Brain microvascular endothelial cell (primary cell): ENCODE measurements at regions not wholly inside any gene's neighbourhood (a gene's known extent, or its start where the extent isn't known, plus 50 kb on each side); places are given as distances from the start of the nearest gene placed in this dataset.
"Not testable (repeated sequence)": the region's sequence is repeated elsewhere in the genome, so short reads cannot be mapped to it uniquely, and the experiment has no call there.

Experiments
- DNase-seq: peaks from one replicate; pipeline ENCODE4 v3.0.0-alpha.2; 2020
- H3K27ac ChIP-seq: fragments of 250-450 bp; sonication (Bioruptor Pico); 2 replicates; pipeline ENCODE4 v1.5.1; 2020; ENCODE audit warnings: mild to moderate bottlenecking, moderate library complexity
- H3K27me3 ChIP-seq: fragments of 250-450 bp; sonication (Bioruptor Pico); replicated peaks from 2 replicates; pipeline ENCODE4 v1.5.1; 2020; ENCODE audit warnings: mild to moderate bottlenecking
- H3K36me3 ChIP-seq: fragments of 250-450 bp; sonication (Bioruptor Pico); replicated peaks from 2 replicates; pipeline ENCODE4 v1.5.1; 2020; ENCODE audit warnings: mild to moderate bottlenecking
- H3K4me3 ChIP-seq: 2 replicates; pipeline ENCODE4 v1.5.1; 2011; ENCODE audit warnings: low read depth, mild to moderate bottlenecking, control low read depth, low read length, moderate library complexity
- in situ Hi-C: cut with HindIII; loops from 2 replicates; pipeline ENCODE4 v1.10.0; 2017; ENCODE audit warnings: low sequenced_read_pairs, low pct_ligation_motif_present
- TF ChIP-seq, protein P1 (sequence below): IDR thresholded peaks from 2 replicates; pipeline ENCODE4 v1.5.1; 2011; ENCODE audit warnings: low read depth, mild to moderate bottlenecking, moderate library complexity, low read length, control low read depth, inconsistent platforms; ENCODE audit errors: missing control alignments

DNA sequence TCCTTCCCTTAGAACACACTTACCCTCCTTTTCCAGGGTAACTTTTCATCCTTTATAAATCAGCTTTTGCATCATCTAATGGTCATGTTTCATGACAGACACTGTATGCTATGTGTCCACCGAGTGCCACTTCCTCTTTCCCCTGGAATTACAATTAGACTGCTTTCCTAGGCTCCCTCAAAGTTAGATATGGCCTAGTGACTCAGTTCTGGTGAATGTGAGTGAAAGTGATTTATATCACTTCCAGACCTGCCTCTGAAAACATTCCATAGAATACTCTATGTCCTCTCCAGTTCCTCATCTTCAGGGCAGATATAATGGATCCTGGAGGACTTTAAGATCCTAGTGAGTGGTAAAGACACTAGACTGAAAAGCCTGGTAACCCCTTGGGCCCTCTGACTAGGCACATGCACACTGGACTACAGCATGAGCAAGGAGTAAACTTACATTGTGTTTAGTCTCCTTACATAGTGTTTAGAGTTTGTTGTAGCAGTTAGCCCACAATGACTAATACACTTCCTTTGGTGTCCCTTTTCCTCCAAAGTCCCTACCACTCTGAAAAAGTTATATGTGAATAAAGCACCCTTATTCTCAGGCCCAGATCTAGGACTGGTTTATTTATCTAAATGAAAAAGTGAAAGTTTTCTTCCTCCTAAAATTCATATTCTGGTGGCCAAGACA is 59.3 kb downstream of the GPR88 start:
- TF ChIP-seq, protein P1, sequence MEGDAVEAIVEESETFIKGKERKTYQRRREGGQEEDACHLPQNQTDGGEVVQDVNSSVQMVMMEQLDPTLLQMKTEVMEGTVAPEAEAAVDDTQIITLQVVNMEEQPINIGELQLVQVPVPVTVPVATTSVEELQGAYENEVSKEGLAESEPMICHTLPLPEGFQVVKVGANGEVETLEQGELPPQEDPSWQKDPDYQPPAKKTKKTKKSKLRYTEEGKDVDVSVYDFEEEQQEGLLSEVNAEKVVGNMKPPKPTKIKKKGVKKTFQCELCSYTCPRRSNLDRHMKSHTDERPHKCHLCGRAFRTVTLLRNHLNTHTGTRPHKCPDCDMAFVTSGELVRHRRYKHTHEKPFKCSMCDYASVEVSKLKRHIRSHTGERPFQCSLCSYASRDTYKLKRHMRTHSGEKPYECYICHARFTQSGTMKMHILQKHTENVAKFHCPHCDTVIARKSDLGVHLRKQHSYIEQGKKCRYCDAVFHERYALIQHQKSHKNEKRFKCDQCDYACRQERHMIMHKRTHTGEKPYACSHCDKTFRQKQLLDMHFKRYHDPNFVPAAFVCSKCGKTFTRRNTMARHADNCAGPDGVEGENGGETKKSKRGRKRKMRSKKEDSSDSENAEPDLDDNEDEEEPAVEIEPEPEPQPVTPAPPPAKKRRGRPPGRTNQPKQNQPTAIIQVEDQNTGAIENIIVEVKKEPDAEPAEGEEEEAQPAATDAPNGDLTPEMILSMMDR, result no peak
- in situ Hi-C loops, result no loop called here
- no peaks in the 10 kb centered on the region for H3K27me3 ChIP-seq
- DNase-seq, result peak; percentile 93
- no peak overlapping the region for H3K4me3 ChIP-seq
- no peaks in the 10 kb centered on the region for H3K36me3 ChIP-seq
- peak overlapping the region; percentile 91 for H3K27ac ChIP-seq

DNA sequence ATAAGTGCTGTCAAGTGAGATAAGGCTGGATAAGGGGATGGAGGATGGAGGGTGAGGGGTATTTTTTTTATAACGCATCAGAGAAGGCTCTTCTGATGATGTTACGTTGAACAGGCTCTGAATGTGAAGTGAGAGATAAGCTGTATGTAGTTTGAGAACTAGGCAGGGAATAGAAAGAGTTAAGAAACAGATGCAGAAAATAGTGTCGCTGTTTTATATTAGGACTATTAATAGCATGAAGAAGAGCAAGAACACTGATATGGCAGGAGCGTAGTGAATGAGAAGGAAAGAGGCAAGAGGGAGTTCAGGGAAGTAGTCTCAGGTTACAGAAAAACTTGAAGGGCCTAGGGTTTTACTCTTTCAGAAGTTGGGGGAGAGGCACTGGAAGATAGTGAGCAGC is 59.8 kb downstream of the GPR88 start:
- in situ Hi-C loops, result no loop called here
- H3K27ac ChIP-seq, result peak overlapping the region; percentile 91
- H3K27me3 ChIP-seq, result no peaks in the 10 kb centered on the region
- TF ChIP-seq, protein P1, result no peak
- no peaks in the 10 kb centered on the region for H3K36me3 ChIP-seq
- H3K4me3 ChIP-seq, result no peak overlapping the region
- DNase-seq, result peak; percentile 24

DNA sequence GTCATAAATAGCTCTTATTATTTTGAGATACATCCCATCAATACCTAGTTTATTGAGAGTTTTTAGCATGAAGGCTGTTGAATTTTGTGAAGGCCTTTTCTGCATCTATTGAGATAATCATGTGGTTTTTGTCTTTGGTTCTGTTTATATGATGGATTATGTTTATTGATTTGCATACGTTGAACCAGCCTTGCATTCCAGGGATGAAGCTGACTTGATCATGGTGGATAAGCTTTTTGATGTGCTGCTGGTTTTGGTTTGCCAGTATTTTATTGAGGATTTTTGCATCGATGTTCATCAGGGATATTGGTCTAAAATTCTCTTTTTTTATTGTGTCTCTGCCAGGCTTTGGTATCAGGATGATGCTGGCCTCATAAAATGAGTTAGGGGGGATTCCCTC is 62.4 kb downstream of the GPR88 start:
- H3K4me3 ChIP-seq, DNase-seq, H3K27ac ChIP-seq, H3K36me3 ChIP-seq, H3K27me3 ChIP-seq, in situ Hi-C loops: not testable (repeated sequence)

GRCh38 chr1:100602028-100602427 is 64.1 kb downstream of the GPR88 start:
- H3K27me3 ChIP-seq, H3K4me3 ChIP-seq, DNase-seq, H3K36me3 ChIP-seq, in situ Hi-C loops, H3K27ac ChIP-seq: not testable (repeated sequence)

- in situ Hi-C loops, result no loop called here
- TF ChIP-seq, protein P1, result no peak
- no peak overlapping the region for H3K4me3 ChIP-seq
Observed at GRCh38 chr1:100604372-100604771, 66.4 kb downstream of the GPR88 start.

DNA sequence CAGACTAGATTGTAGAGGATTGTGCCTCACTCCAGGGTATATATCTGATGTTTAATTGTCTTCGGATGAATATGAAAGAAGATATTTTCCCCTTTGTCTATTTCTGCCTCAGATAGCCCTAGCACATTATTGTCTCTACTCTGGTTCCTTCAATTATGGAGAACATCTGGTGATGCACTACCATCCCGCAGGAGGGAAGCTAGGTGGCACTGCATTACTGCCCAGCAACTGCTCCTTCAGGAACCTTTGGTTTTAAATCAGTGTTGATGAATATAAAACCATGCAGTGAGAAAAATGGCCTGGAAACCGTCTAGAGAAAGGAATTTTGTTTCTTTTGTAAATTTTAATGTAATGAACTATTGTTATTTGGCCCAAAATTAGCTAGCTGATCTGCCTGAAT is 68.5 kb downstream of the GPR88 start:
- Histone ChIP-seq H3K4me3 (no peak overlapping the region), H3K27me3 (no peaks in the 10 kb centered on the region), H3K27ac (no peak overlapping the region), H3K36me3 (no peaks in the 10 kb centered on the region)
- in situ Hi-C loops, result no loop called here
- DNase-seq, result peak; percentile 69
- TF ChIP-seq, protein P1, result peak; percentile 85

More at GRCh38 chr1:100604372-100604771, 66.4 kb downstream of the GPR88 start:
- Histone ChIP-seq H3K27me3 (no peaks in the 10 kb centered on the region), H3K36me3 (no peaks in the 10 kb centered on the region), H3K27ac (no peak overlapping the region)
- no peak for DNase-seq

GRCh38 chr1:100607628-100608240 is 69.8 kb downstream of the GPR88 start:
- in situ Hi-C loops, result no loop called here
- no peak overlapping the region for H3K27ac ChIP-seq

More at GRCh38 chr1:100607628-100608240, 69.8 kb downstream of the GPR88 start:
- Histone ChIP-seq H3K4me3 (no peak overlapping the region), H3K36me3 (no peaks in the 10 kb centered on the region), H3K27me3 (no peaks in the 10 kb centered on the region)
- TF ChIP-seq, protein P1, result no peak
- DNase-seq, result no peak
